RWPE2 (cell line): ENCODE measurements at regions not wholly inside any gene's neighbourhood (a gene's known extent, or its start where the extent isn't known, plus 50 kb on each side); places are given as distances from the start of the nearest gene placed in this dataset.

Experiments
- ATAC-seq: fragments of 200-7000 bp; cut with Tn5 transposase; 3 replicates; pipeline ENCODE4 v1.9.1; 2021; ENCODE audit warnings: low read depth
- DNase-seq: peaks from one replicate; pipeline ENCODE4 v3.0.0-alpha.2; 2020; ENCODE audit warnings: low spot score
- H3K27ac ChIP-seq: fragments of 450-650 bp; 2 replicates; pipeline ENCODE4 v1.5.1; 2017; ENCODE audit warnings: mild to moderate bottlenecking; ENCODE audit not compliant: poor library complexity, severe bottlenecking
- H3K27me3 ChIP-seq: fragments of 250-450 bp; sonication (Bioruptor Pico); 2 replicates; pipeline ENCODE4 v1.5.1; 2021; ENCODE audit warnings: mild to moderate bottlenecking, moderate library complexity; ENCODE audit not compliant: insufficient read depth, poor library complexity, severe bottlenecking
- H3K36me3 ChIP-seq: fragments of 250-450 bp; sonication (Bioruptor Pico); 2 replicates; pipeline ENCODE4 v1.5.1; 2020; ENCODE audit warnings: low read depth, mild to moderate bottlenecking, moderate library complexity
- H3K4me1 ChIP-seq: fragments of 250-450 bp; sonication (Bioruptor Pico); 2 replicates; pipeline ENCODE4 v1.5.1; 2021; ENCODE audit warnings: mild to moderate bottlenecking, moderate library complexity; ENCODE audit not compliant: insufficient read depth, poor library complexity, severe bottlenecking
- H3K4me3 ChIP-seq: fragments of 250-450 bp; sonication (Bioruptor Pico); 2 replicates; pipeline ENCODE4 v1.5.1; 2021; ENCODE audit warnings: mild to moderate bottlenecking, moderate library complexity; ENCODE audit not compliant: severe bottlenecking
- H3K9me3 ChIP-seq: fragments of 250-450 bp; sonication (Bioruptor Pico); 2 replicates; pipeline ENCODE4 v1.5.1; 2021; ENCODE audit warnings: mild to moderate bottlenecking, moderate library complexity; ENCODE audit not compliant: severe bottlenecking
- CTCF ChIP-seq: fragments of 450-650 bp; IDR thresholded peaks from one replicate; pipeline ENCODE4 v1.5.1; 2017; ENCODE audit warnings: mild to moderate bottlenecking, moderate library complexity; ENCODE audit not compliant: poor library complexity, severe bottlenecking

DNA sequence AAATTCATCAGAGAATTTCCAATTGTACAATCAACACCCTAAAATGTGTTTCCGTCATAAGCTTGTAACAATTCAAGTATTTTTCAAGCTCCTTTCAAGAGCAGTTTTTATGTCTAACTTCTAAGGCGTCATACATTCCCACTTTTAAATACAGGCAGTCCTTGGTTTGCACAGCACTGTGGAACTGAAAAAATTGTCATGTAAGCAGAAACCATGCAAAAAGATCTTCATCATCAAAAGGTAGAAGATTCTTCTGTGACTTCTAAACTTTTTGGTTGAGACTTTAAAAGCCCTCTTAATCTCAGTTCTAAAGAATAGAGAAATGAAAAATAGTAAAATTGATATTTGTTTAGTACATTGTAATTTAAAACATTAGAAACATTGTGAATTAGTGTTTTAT is 315.6 kb downstream of the TPBG start:
- Histone ChIP-seq H3K36me3 (no peaks in the 10 kb centered on the region), H3K27me3 (no peaks in the 10 kb centered on the region), H3K4me1 (no peaks in the 10 kb centered on the region), H3K27ac (no peak overlapping the region), H3K4me3 (no peak overlapping the region), H3K9me3 (no peaks in the 10 kb centered on the region)
- no peak for DNase-seq
- ATAC-seq = no peak
- no peak for TF ChIP-seq CTCF

DNA sequence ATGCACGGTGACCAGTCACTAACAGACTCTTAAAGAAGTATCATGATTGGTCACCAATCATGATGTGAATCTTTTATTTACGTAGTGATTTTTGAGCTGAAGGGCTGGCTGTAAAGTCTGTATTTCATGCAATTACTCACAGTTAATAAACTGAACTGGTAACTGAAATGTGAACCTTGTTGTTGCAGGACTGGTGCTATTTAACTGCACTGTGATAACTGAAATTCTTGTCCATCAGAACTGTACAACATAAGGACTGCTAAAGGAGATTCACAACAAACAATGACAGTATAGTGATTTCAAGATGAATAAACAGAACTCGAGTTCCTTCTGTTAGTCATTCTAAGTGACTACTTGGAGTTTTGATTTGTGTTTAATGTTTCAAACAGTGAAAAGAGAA is 316.6 kb downstream of the TPBG start:
- DNase-seq (no peak), ATAC-seq (no peak)
- Histone ChIP-seq H3K27ac (no peak overlapping the region), H3K4me3 (no peak overlapping the region), H3K4me1 (no peaks in the 10 kb centered on the region), H3K9me3 (no peaks in the 10 kb centered on the region), H3K36me3 (no peaks in the 10 kb centered on the region), H3K27me3 (no peaks in the 10 kb centered on the region)
- no peak for TF ChIP-seq CTCF

DNA sequence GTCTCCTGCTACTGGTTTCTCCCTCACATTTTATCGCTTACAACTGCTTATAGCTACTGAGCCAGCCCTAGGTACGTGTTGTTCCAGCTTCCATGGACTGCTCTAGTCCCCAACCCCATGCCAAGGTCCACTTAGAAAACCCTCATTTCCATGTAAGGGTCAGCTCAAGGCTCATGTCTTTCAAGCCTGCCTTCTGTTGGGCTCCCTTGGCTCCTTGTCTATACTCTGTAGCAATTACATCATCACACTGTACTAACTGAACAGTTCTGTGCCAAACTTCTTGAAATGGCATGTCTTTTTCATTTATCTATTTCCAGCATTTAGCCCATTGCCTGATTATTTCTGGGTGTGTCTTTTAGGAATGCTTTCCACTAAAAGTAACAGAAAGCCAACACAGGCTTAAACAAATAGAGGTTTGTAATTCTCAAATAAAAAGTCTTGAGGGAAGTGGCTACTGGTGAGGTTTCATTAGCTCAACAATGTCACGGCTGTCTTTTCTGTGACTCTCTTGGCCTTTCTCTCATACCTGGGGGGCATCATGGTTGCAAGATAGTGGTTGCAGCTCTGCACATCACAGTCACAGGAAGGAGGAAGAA is 317.6 kb downstream of the TPBG start:
- TF ChIP-seq CTCF = no peak
- Histone ChIP-seq H3K27me3 (no peaks in the 10 kb centered on the region), H3K4me1 (no peaks in the 10 kb centered on the region), H3K9me3 (no peaks in the 10 kb centered on the region), H3K27ac (no peak overlapping the region), H3K36me3 (no peaks in the 10 kb centered on the region), H3K4me3 (no peak overlapping the region)
- ATAC-seq (no peak), DNase-seq (no peak)

DNA sequence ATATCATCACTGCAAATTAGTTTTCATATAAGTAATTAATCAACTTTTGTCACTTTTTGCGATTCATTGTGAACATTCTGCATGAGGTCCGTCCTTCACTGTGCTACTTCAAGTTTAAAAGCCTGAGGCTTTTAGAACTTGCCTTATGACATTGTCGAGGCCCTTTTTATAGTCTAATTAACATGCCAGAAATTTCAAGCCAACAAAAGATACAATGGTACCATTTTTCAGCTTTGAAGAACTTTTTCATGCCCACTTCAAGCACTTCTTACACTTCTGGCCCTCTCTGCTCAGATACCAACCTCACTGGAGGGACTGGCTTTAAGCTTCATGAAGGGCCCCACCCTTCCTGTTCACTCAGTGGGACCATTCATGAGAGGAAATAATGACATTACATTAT is 323.1 kb downstream of the TPBG start:
- Histone ChIP-seq H3K36me3 (no peaks in the 10 kb centered on the region), H3K27ac (no peak overlapping the region), H3K4me3 (no peak overlapping the region), H3K4me1 (no peaks in the 10 kb centered on the region), H3K27me3 (no peaks in the 10 kb centered on the region), H3K9me3 (no peaks in the 10 kb centered on the region)
- ATAC-seq = no peak
- DNase-seq = no peak
- no peak for TF ChIP-seq CTCF

- Histone ChIP-seq H3K27ac (no peak overlapping the region), H3K4me1 (no peaks in the 10 kb centered on the region), H3K36me3 (no peaks in the 10 kb centered on the region), H3K4me3 (no peak overlapping the region), H3K27me3 (no peaks in the 10 kb centered on the region), H3K9me3 (no peaks in the 10 kb centered on the region)
- no peak for TF ChIP-seq CTCF
- DNase-seq = no peak
- ATAC-seq = no peak
Measured at GRCh38 chr6:82687855-82688254, 324.2 kb downstream of the TPBG start.
